Mucosa of descending colon (tissue), 3 donors: ENCODE measurements at regions not wholly inside any gene's neighbourhood (a gene's known extent, or its start where the extent isn't known, plus 50 kb on each side); places are given as distances from the start of the nearest gene placed in this dataset.
"Not testable (repeated sequence)": the region's sequence is repeated elsewhere in the genome, so short reads cannot be mapped to it uniquely, and the experiment has no call there.

Source experiments
- ATAC-seq: fragments of 200-7000 bp; cut with Tn5 transposase; one replicate; pipeline ENCODE4 v1.9.1; 2020; ENCODE audit warnings: mild to moderate bottlenecking, moderate library complexity
- DNase-seq, 3 donors: peaks; one replicate each; pipeline ENCODE4 v3.0.0-alpha.2; 2020
- H3K36me3 ChIP-seq: fragments of 200-600 bp; one replicate; pipeline ENCODE4 v1.8.0; 2021; ENCODE audit warnings: low read depth, mild to moderate bottlenecking
- H3K4me1 ChIP-seq: fragments of 200-600 bp; one replicate; pipeline ENCODE4 v1.8.0; 2021; ENCODE audit warnings: low read depth, mild to moderate bottlenecking
- H3K4me3 ChIP-seq: fragments of 200-600 bp; one replicate; pipeline ENCODE4 v1.8.0; 2021; ENCODE audit warnings: mild to moderate bottlenecking
- H3K9me3 ChIP-seq: fragments of 200-600 bp; one replicate; pipeline ENCODE4 v1.8.0; 2021; ENCODE audit warnings: mild to moderate bottlenecking
- CTCF ChIP-seq: fragments of 200-600 bp; IDR thresholded peaks from one replicate; pipeline ENCODE4 v1.8.0; 2022; ENCODE audit warnings: antibody characterized with exemption, mild to moderate bottlenecking
- intact Hi-C, 2 donors: fragments of 100-400 bp; cut with DNase I in 1 of 2; cut with micrococcal nuclease in 1 of 2; formaldehyde crosslinking; loops; one replicate each; pipeline versions ENCODE4 v1.11.0 to v1.11.1; 2022; cut with DNase I, micrococcal nuclease
- donor health status: DM: no; HTN: no; CAD: no; lungs with moderate emphysema.
- donor health status: DM: no; HTN: no; CAD: no.
- donor health status: DM: no; HTN: yes; CAD: no.

DNA sequence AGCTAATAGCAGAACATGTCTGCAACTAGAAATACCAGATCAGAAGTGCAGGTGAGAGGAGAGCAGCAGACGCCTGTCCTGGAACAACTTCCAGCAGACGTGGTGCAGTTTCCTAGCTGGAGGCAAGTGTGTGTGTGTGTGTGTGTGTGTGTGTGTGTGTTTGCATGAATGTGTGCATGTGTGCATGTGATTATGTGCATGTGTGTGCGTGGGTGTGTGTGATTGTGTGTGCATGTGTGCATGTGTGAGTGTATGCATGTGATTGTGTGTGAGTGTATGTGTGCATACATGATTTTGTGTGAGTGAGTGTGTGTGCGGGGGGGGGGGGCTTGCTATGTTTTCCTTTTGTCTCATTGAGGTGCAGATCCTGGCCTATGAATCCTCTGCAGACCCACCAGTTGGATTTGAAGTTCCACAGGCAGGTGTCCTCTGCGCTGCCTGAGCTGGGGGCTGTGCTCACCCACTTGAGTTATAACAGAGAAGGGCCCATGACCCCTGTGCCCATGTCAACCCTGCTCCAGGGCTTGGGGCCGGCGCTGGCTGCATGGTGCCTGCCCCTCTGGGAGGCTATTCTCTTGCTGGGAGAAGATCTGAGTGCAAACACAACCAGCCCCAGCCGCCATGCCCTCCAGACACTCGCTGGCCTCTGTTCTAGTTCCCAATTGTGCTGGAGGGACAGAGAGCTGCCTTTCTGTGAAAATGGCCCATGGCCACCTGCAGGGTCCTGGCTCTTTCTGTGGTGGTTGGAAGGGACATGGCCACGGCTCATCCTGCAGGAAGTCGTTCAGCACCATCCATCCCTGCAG, 821.3 kb downstream of the BRD1 start:
- intact Hi-C loops: no loop called here
- Histone ChIP-seq H3K4me1 (no peaks in the 10 kb centered on the region), H3K4me3 (no peak overlapping the region), H3K9me3 (no peaks in the 10 kb centered on the region), H3K36me3 (no peaks in the 10 kb centered on the region)
- TF ChIP-seq CTCF: no peak
- ATAC-seq (no peak), DNase-seq (no peak)

- TF ChIP-seq CTCF: no peak
- Histone ChIP-seq H3K4me3 (no peak overlapping the region), H3K4me1 (no peaks in the 10 kb centered on the region), H3K9me3 (no peaks in the 10 kb centered on the region), H3K36me3 (no peaks in the 10 kb centered on the region)
- no peak for DNase-seq
- no peak for ATAC-seq
- intact Hi-C loops: no loop called here
Measured at GRCh38 chr22:49005557-49005956, 822.1 kb downstream of the BRD1 start.

- DNase-seq (no peak), ATAC-seq (no peak)
- H3K4me3 ChIP-seq: no peak overlapping the region
- H3K36me3 ChIP-seq: no peaks in the 10 kb centered on the region
- no peak for TF ChIP-seq CTCF
- H3K4me1 ChIP-seq: no peaks in the 10 kb centered on the region
- intact Hi-C loops: no loop called here
- H3K9me3 ChIP-seq: no peaks in the 10 kb centered on the region
Measured at GRCh38 chr22:49004484-49005399, 822.9 kb downstream of the BRD1 start.

DNA sequence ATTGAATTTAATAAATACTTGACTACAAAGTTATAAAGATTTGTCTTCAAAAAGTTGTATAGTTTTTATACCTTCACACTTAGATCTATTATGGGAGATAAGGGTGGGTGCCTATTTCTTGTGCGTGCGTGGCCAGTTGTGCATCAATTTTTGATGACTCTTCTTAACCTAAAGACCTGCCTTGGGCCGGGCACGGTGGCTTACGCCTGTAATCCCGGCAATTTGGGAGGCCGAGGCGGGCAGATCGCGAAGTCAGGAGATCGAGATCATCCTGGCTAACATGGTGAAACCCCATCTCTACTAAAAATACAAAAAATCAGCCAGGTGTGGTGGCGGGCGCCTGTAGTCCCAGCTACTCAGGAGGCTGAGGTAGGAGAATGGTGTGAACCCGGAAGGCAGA, 830.1 kb downstream of the BRD1 start:
- H3K4me1 ChIP-seq, DNase-seq, intact Hi-C loops, H3K4me3 ChIP-seq, H3K9me3 ChIP-seq, ATAC-seq, H3K36me3 ChIP-seq: not testable (repeated sequence)

- no peak for TF ChIP-seq CTCF
- Histone ChIP-seq H3K9me3 (no peaks in the 10 kb centered on the region), H3K36me3 (no peaks in the 10 kb centered on the region), H3K4me3 (no peak overlapping the region), H3K4me1 (no peaks in the 10 kb centered on the region)
- intact Hi-C loops: no loop called here
- ATAC-seq (no peak), DNase-seq (no peak)
Measured at GRCh38 chr22:48993655-48994054, 834.0 kb downstream of the BRD1 start.

DNA sequence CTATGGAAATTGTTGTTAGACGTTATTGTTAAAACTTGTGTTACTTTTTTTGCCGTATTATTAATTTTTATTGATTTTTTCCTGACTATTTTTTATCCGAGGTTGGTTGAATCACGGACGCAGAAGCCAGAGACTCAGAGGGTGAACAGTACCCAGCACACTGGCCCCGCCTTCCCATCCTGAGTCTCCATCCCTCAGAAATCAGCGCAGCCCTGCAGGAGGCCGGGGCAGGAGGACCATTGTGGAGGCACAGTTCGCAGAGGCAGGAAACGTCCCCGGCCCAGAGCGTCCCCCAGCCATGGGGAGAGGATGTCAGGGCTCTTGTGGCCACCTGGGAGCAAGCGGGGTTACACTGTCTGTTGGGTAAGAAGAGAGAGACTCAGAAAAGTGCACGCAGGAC, 843.0 kb downstream of the BRD1 start:
- TF ChIP-seq CTCF: no peak
- Histone ChIP-seq H3K36me3 (no peaks in the 10 kb centered on the region), H3K4me1 (no peaks in the 10 kb centered on the region), H3K4me3 (no peak overlapping the region), H3K9me3 (no peaks in the 10 kb centered on the region)
- ATAC-seq: no peak
- intact Hi-C loops: no loop called here
- no peak for DNase-seq
